WERI-Rb-1 (cell line): ENCODE measurements at regions not wholly inside any gene's neighbourhood (a gene's known extent, or its start where the extent isn't known, plus 50 kb on each side); places are given as distances from the start of the nearest gene placed in this dataset.

Experiments
- DNase-seq: peaks from one replicate; pipeline ENCODE4 v3.0.0-alpha.2; 2020
- H3K27ac ChIP-seq: fragments of 250-450 bp; sonication (Bioruptor Pico); 2 replicates; pipeline ENCODE4 v1.5.1; 2020; ENCODE audit warnings: mild to moderate bottlenecking, moderate library complexity
- H3K27me3 ChIP-seq: fragments of 250-450 bp; sonication (Bioruptor Pico); 2 replicates; pipeline ENCODE4 v1.5.1; 2021; ENCODE audit warnings: mild to moderate bottlenecking, low read depth, moderate library complexity; ENCODE audit not compliant: insufficient read depth, severe bottlenecking
- H3K36me3 ChIP-seq: fragments of 250-450 bp; sonication (Bioruptor Pico); 2 replicates; pipeline ENCODE4 v1.5.1; 2020; ENCODE audit warnings: mild to moderate bottlenecking, moderate library complexity
- H3K4me3 ChIP-seq: 2 replicates; pipeline ENCODE4 v1.5.1; 2011; ENCODE audit warnings: low read depth, mild to moderate bottlenecking, control low read depth, low read length
- H3K9me3 ChIP-seq: fragments of 250-450 bp; sonication (Bioruptor Pico); 2 replicates; pipeline ENCODE4 v1.5.1; 2021; ENCODE audit warnings: mild to moderate bottlenecking, moderate library complexity; ENCODE audit not compliant: severe bottlenecking
- CTCF ChIP-seq: IDR thresholded peaks from 2 replicates; pipeline ENCODE4 v1.5.1; 2011; ENCODE audit warnings: low read depth, mild to moderate bottlenecking, control low read depth, inconsistent platforms, low read length

GRCh38 chr13:73177916-73178565 is 119.2 kb downstream of the KLF5 start:
- no peak overlapping the region for H3K4me3 ChIP-seq
- no peaks in the 10 kb centered on the region for H3K9me3 ChIP-seq
- H3K27ac ChIP-seq: no peak overlapping the region
- no peaks in the 10 kb centered on the region for H3K27me3 ChIP-seq
- no peaks in the 10 kb centered on the region for H3K36me3 ChIP-seq
- no peak for DNase-seq
- no peak for TF ChIP-seq CTCF

DNA sequence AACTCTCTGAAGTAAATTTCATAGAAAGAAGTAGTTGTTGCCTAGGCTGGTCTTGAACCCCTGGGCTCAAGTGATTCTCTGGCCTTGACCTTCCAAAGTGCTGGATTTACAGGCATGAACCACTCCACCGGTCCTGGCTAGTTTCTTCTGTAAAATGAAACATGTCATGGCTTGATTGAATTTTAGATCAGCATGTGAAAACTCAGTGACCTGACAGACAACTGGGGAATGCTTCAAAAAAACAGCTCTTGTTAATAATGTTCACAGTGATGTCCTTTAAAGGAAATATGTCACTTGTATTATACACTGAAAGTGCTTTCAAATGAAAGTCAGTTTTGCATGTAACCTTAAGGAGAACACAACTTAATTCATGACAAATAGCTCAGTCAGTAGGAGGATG is 118.2 kb downstream of the KLF5 start:
- H3K27ac ChIP-seq: no peak overlapping the region
- H3K27me3 ChIP-seq: no peaks in the 10 kb centered on the region
- H3K4me3 ChIP-seq: no peak overlapping the region
- TF ChIP-seq CTCF: no peak
- no peaks in the 10 kb centered on the region for H3K9me3 ChIP-seq
- no peaks in the 10 kb centered on the region for H3K36me3 ChIP-seq
- DNase-seq: no peak

- Histone ChIP-seq H3K4me3 (no peak overlapping the region), H3K27ac (no peak overlapping the region), H3K9me3 (no peaks in the 10 kb centered on the region), H3K36me3 (no peaks in the 10 kb centered on the region), H3K27me3 (no peaks in the 10 kb centered on the region)
- DNase-seq: no peak
- no peak for TF ChIP-seq CTCF
Measured at GRCh38 chr13:73174521-73175010, 115.8 kb downstream of the KLF5 start.

DNA sequence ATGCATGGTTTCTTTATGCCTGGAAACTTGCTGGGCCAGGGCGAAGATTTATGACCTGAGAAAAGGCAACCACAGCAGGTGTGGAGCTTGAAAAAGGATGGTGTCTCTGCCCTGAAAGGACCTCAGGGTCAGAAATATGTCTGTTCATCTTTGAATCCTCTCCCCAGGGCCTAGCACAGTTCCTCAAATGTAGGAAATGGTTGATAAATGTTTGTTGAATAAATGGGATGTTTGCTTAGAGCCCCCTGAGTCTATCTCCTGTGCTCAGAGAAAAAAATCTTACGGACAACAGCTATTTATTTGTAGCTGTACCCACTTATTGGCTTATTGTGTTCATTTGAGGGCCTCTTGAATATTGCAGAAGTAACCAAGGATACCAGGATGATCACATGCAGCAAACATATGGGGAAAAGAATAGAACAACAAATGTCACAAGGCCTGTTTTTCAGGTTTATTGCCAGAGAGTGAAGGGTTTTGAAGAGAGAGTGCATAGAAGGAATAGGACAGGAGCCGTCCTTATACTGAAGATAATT is 114.5 kb downstream of the KLF5 start:
- no peak overlapping the region for H3K4me3 ChIP-seq
- no peak for TF ChIP-seq CTCF
- no peaks in the 10 kb centered on the region for H3K36me3 ChIP-seq
- no peak overlapping the region for H3K27ac ChIP-seq
- no peak for DNase-seq
- no peaks in the 10 kb centered on the region for H3K9me3 ChIP-seq
- H3K27me3 ChIP-seq: no peaks in the 10 kb centered on the region

GRCh38 chr13:73171926-73172325 is 113.1 kb downstream of the KLF5 start:
- H3K27me3 ChIP-seq: no peaks in the 10 kb centered on the region
- no peaks in the 10 kb centered on the region for H3K9me3 ChIP-seq
- H3K27ac ChIP-seq: no peak overlapping the region
- no peak overlapping the region for H3K4me3 ChIP-seq
- no peak for TF ChIP-seq CTCF
- H3K36me3 ChIP-seq: no peaks in the 10 kb centered on the region
- no peak for DNase-seq

GRCh38 chr13:73171271-73171682 is 112.5 kb downstream of the KLF5 start:
- no peak for TF ChIP-seq CTCF
- no peak for DNase-seq
- Histone ChIP-seq H3K4me3 (no peak overlapping the region), H3K36me3 (no peaks in the 10 kb centered on the region), H3K27me3 (no peaks in the 10 kb centered on the region), H3K9me3 (no peaks in the 10 kb centered on the region), H3K27ac (no peak overlapping the region)
